BJ (cell line): ENCODE measurements at regions not wholly inside any gene's neighbourhood (a gene's known extent, or its start where the extent isn't known, plus 50 kb on each side); places are given as distances from the start of the nearest gene placed in this dataset.
"Not testable (repeated sequence)": the region's sequence is repeated elsewhere in the genome, so short reads cannot be mapped to it uniquely, and the experiment has no call there.

Experiments used
- CTCF ChIA-PET: fragments of 350-600 bp; formaldehyde crosslinking; extraction: SDS; loops from one replicate; lab custom pipeline; 2021; ENCODE audit warnings: antibody characterized with exemption, inconsistent platforms; lab: Yijun Ruan, JAX
- POLR2A ChIA-PET: fragments of 300-600 bp; sonication (Branson Sonifier 250); formaldehyde crosslinking; extraction: SDS; loops from one replicate; lab custom pipeline; 2021; ENCODE audit warnings: antibody characterized with exemption; lab: Charles Lee
- DNase-seq: peaks from one replicate; pipeline ENCODE4 v3.0.0-alpha.2; 2011; ENCODE audit warnings: low read depth
- H3K27me3 ChIP-seq: 2 replicates; pipeline ENCODE4 v1.6.0; 2011; ENCODE audit warnings: low read length; ENCODE audit not compliant: control insufficient read depth, insufficient read depth
- H3K36me3 ChIP-seq: 2 replicates; pipeline ENCODE4 v1.5.1; 2011; ENCODE audit warnings: low read length; ENCODE audit not compliant: control insufficient read depth, insufficient read depth
- H3K4me3 ChIP-seq: 2 replicates; pipeline ENCODE4 v1.5.1; 2011; ENCODE audit warnings: low read depth, mild to moderate bottlenecking, control low read depth, low read length
- CTCF ChIP-seq: IDR thresholded peaks from 2 replicates; pipeline ENCODE4 v1.5.1; 2011; ENCODE audit warnings: low read depth, mild to moderate bottlenecking, control low read depth, inconsistent platforms, low read length, moderate library complexity; ENCODE audit not compliant: insufficient read depth

GRCh38 chr12:97701901-97702300, 239.3 kb downstream of the RMST start:
- Histone ChIP-seq H3K4me3 (no peak overlapping the region), H3K27me3 (no peaks in the 10 kb centered on the region), H3K36me3 (no peaks in the 10 kb centered on the region)
- no peak for DNase-seq
- ChIA-PET POLR2A (no interaction called here), CTCF (no interaction called here)
- no peak for TF ChIP-seq CTCF

- ChIA-PET CTCF (no interaction called here), POLR2A (no interaction called here)
- H3K27me3 ChIP-seq, result no peaks in the 10 kb centered on the region
- no peak for TF ChIP-seq CTCF
- no peak for DNase-seq
- no peaks in the 10 kb centered on the region for H3K36me3 ChIP-seq
- no peak overlapping the region for H3K4me3 ChIP-seq
Observed at GRCh38 chr12:97711392-97711791, 248.8 kb downstream of the RMST start.

- POLR2A ChIA-PET, result no interaction called here
Observed at GRCh38 chr12:97713270-97713669, 250.7 kb downstream of the RMST start.

GRCh38 chr12:97714107-97714563, 251.5 kb downstream of the RMST start:
- no peak for DNase-seq
- no peak for TF ChIP-seq CTCF
- ChIA-PET POLR2A (no interaction called here), CTCF (no interaction called here)
- Histone ChIP-seq H3K27me3 (no peaks in the 10 kb centered on the region), H3K36me3 (no peaks in the 10 kb centered on the region), H3K4me3 (no peak overlapping the region)

More at GRCh38 chr12:97713270-97713669, 250.7 kb downstream of the RMST start:
- Histone ChIP-seq H3K27me3 (no peaks in the 10 kb centered on the region), H3K4me3 (no peak overlapping the region), H3K36me3 (no peaks in the 10 kb centered on the region)
- DNase-seq, result no peak
- no peak for TF ChIP-seq CTCF
- CTCF ChIA-PET, result no interaction called here

DNA sequence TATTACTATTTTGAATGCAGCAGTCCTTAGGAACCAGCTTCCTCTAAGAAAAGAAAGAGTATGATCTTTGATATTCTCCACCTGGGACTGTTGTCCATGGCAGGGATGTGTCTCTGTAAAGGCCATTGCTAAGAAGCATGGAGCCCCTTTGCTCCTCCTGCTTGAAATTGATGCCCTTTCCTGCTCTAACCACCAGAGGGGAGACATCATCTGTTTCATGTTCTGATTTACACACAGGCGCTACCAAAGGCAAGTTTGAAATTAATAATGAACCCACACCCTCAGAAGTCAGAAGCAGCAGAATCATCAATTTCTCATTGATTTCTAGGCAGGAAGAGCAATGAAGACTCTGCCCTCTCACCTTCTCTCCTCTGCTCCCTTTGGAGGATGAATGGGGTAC, 253.8 kb downstream of the RMST start:
- POLR2A ChIA-PET, result no interaction called here
- CTCF ChIA-PET, result no interaction called here
- H3K27me3 ChIP-seq, result no peaks in the 10 kb centered on the region
- no peak for DNase-seq
- H3K36me3 ChIP-seq, result no peaks in the 10 kb centered on the region
- H3K4me3 ChIP-seq, result no peak overlapping the region
- no peak for TF ChIP-seq CTCF

GRCh38 chr12:97723801-97724200, 261.2 kb downstream of the RMST start:
- H3K36me3 ChIP-seq, H3K27me3 ChIP-seq, H3K4me3 ChIP-seq, POLR2A ChIA-PET, CTCF ChIA-PET, DNase-seq: not testable (repeated sequence)
